SU-DHL-6 (cell line): ENCODE measurements at regions not wholly inside any gene's neighbourhood (a gene's known extent, or its start where the extent isn't known, plus 50 kb on each side); places are given as distances from the start of the nearest gene placed in this dataset.

Source experiments
- CTCF ChIP-seq: fragments of 200-600 bp; sonication (generic); IDR thresholded peaks from one replicate; pipeline ENCODE4 v1.5.1; 2017; ENCODE audit warnings: antibody characterized with exemption, mild to moderate bottlenecking, low read length, moderate library complexity; ENCODE audit not compliant: insufficient read depth, poor library complexity, severe bottlenecking
- EZH2phosphoT487 ChIP-seq: fragments of 200-600 bp; sonication (generic), shearing (Covaris generic); conservative IDR thresholded peaks from 2 replicates; pipeline ENCODE4 v1.6.1; 2018; ENCODE audit warnings: mild to moderate bottlenecking, antibody characterized with exemption, low read length, moderate library complexity, mixed read lengths

DNA sequence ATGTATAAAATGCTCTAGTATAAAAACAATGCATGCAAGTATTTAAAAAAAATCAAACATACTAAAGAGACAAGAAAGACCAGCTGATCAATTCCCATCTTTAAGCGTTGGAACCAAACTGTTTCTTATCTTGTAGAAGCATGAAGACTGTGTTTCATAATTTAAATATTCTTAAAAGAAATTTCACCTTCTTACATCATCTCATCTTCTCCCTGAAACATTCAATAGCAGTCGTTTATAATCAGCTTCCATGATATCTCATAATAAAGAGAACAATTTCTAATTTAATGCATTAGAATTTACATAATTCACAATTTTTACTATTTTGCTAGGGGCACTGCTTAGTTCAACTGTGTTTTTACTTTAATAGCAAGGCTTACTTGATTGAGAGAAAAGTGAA is 468.1 kb upstream of the MARCKS start:
- TF ChIP-seq CTCF (no peak), EZH2phosphoT487 (no peak)
